ENCODE measurements at regions not wholly inside any gene's neighbourhood (a gene's known extent, or its start where the extent isn't known, plus 50 kb on each side); places are given as distances from the start of the nearest gene placed in this dataset.

DNA sequence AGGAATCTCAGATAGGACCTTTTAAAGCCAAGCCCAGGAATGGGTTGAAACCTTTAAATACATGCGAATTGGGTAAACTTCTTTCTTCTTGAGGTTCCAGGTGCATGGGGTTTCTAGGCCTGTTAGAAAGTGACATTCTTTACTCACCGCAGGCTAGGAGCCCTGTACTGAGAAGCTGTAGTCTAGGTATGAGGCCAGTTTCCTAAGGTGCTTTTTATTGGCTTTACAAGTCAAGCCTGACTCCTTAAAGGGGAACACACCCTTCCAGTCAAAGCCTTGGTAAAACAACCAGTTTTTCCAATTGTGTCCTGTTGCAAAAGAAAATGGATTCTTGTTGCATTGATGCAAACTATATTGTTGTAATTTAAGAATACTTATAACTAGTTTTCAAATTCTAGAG, 76.1 kb upstream of the ATP11B start:
- TF ChIP-seq, protein P1, sequence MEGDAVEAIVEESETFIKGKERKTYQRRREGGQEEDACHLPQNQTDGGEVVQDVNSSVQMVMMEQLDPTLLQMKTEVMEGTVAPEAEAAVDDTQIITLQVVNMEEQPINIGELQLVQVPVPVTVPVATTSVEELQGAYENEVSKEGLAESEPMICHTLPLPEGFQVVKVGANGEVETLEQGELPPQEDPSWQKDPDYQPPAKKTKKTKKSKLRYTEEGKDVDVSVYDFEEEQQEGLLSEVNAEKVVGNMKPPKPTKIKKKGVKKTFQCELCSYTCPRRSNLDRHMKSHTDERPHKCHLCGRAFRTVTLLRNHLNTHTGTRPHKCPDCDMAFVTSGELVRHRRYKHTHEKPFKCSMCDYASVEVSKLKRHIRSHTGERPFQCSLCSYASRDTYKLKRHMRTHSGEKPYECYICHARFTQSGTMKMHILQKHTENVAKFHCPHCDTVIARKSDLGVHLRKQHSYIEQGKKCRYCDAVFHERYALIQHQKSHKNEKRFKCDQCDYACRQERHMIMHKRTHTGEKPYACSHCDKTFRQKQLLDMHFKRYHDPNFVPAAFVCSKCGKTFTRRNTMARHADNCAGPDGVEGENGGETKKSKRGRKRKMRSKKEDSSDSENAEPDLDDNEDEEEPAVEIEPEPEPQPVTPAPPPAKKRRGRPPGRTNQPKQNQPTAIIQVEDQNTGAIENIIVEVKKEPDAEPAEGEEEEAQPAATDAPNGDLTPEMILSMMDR (IDR thresholded peaks at IDR 0.05), result no peak
- no peak for TF ChIP-seq POLR2A (IDR thresholded peaks at IDR 0.05)

All from suprapubic skin (tissue), 3 donors.